ENCODE measurements at regions not wholly inside any gene's neighbourhood (a gene's known extent, or its start where the extent isn't known, plus 50 kb on each side); places are given as distances from the start of the nearest gene placed in this dataset.

DNA sequence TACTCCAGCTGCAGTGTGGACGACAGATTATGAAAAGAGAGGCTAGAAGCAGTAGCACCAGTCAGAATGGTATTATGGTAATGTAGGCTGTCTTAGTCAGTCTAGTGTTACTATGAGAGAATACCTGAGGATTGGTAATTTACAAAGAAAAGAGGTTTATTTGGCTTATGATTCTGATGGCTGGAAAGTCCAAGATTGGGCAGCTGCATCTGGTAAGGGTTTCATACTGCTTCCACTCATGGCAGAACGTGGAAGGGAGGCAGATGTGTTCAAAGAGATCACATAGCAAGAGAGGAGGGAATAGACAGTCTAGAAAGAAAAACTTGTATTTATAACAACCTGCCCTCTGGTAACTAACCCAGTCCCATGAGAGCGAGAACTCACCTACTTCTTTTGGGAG lies 77.3 kb upstream of the NAV2 start:
- Histone ChIP-seq H3K4me3 (no peak overlapping the region), H3K36me3 (no peaks in the 10 kb centered on the region), H3K9me3 (peaks cover 0 to 7% of the 10 kb centered on the region in 2 donors), H3K4me1 (peaks cover 0 to 5% of the 10 kb centered on the region in 2 donors), H3K27me3 (no peaks in the 10 kb centered on the region), H3K27ac (peak overlapping the region in 1 of 2 donors; percentile 88)
- no peak for DNase-seq (ENCODE audit: low spot score in 2 of 2)
- TF ChIP-seq POLR2A (IDR thresholded peaks at IDR 0.05) (no peak), POLR2AphosphoS5 (IDR thresholded peaks at IDR 0.05) (no peak)
- TF ChIP-seq, protein P1, sequence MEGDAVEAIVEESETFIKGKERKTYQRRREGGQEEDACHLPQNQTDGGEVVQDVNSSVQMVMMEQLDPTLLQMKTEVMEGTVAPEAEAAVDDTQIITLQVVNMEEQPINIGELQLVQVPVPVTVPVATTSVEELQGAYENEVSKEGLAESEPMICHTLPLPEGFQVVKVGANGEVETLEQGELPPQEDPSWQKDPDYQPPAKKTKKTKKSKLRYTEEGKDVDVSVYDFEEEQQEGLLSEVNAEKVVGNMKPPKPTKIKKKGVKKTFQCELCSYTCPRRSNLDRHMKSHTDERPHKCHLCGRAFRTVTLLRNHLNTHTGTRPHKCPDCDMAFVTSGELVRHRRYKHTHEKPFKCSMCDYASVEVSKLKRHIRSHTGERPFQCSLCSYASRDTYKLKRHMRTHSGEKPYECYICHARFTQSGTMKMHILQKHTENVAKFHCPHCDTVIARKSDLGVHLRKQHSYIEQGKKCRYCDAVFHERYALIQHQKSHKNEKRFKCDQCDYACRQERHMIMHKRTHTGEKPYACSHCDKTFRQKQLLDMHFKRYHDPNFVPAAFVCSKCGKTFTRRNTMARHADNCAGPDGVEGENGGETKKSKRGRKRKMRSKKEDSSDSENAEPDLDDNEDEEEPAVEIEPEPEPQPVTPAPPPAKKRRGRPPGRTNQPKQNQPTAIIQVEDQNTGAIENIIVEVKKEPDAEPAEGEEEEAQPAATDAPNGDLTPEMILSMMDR (IDR thresholded peaks at IDR 0.05), result no peak
- intact Hi-C loops (cut with DNase I; ENCODE audit: low total_unique reads), result no loop called here

DNA sequence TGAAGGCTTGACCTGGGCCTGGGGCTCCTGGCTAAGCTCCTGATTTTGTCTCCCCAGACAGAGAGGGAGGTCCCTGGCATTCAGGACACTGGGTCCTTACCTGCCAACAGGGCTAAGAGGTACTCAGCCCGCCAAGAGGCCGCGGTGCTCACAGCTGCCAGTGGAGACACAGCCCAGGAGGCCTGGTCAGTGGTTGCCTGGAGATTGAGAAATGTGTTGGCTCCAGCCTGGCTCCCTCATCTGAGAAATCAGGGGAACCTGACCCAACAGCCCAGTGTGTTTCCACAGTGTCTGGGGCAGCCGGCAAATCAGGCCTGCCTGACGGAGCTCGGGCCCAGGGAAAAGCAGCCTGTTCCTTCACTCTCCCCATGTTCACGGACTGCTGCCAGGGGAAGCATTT lies 79.4 kb upstream of the NAV2 start:
- Histone ChIP-seq H3K36me3 (no peaks in the 10 kb centered on the region), H3K4me1 (peaks cover 0 to 7% of the 10 kb centered on the region in 2 donors)

DNA sequence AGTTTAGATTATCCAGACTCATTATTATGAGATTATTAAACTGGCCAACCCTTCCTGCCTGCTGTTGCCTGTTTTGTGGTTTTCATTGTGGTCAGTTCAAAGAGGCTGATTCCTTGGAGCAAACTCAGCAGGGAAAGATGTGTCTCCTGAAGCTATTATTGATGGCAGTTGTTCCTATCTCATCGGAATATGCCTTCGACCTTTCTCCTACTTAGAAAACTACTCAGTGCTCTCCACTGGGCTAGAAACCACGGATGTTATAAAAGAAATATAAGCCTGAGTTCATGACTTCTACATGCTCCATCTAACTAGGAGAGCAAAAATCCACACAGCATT lies 80.2 kb upstream of the NAV2 start:
- no peak for DNase-seq (ENCODE audit: low spot score in 2 of 2)
- H3K27me3 ChIP-seq, result no peaks in the 10 kb centered on the region
- TF ChIP-seq, protein P1 (IDR thresholded peaks at IDR 0.05), result no peak
- TF ChIP-seq POLR2A (IDR thresholded peaks at IDR 0.05), result no peak
- TF ChIP-seq POLR2AphosphoS5 (IDR thresholded peaks at IDR 0.05), result no peak
- peaks cover 0 to 12% of the 10 kb centered on the region in 2 donors for H3K4me1 ChIP-seq
- H3K4me3 ChIP-seq, result peak overlapping the region in 1 of 3 donors; percentile 25
- no peaks in the 10 kb centered on the region for H3K36me3 ChIP-seq
- intact Hi-C loops (cut with DNase I; ENCODE audit: low total_unique reads), result no loop called here
- H3K9me3 ChIP-seq, result peaks cover 0 to 7% of the 10 kb centered on the region in 2 donors
- peak overlapping the region; percentile 82 to 88 for H3K27ac ChIP-seq

More for the DNA sequence above, 79.4 kb upstream of the NAV2 start:
- Histone ChIP-seq H3K27me3 (no peaks in the 10 kb centered on the region), H3K9me3 (peaks cover 0 to 7% of the 10 kb centered on the region in 2 donors), H3K4me3 (peak overlapping the region in 1 of 3 donors; percentile 25), H3K27ac (peak overlapping the region; percentile 82 to 88)
- intact Hi-C loops (cut with DNase I; ENCODE audit: low total_unique reads), result no loop called here
- TF ChIP-seq, protein P1 (IDR thresholded peaks at IDR 0.05), result no peak
- peak in 1 of 3 donors; percentile 55 for TF ChIP-seq POLR2AphosphoS5 (IDR thresholded peaks at IDR 0.05)
- TF ChIP-seq POLR2A (IDR thresholded peaks at IDR 0.05), result no peak
- DNase-seq (ENCODE audit: low spot score in 2 of 2), result peak in 1 of 2 donors; percentile 89

DNA sequence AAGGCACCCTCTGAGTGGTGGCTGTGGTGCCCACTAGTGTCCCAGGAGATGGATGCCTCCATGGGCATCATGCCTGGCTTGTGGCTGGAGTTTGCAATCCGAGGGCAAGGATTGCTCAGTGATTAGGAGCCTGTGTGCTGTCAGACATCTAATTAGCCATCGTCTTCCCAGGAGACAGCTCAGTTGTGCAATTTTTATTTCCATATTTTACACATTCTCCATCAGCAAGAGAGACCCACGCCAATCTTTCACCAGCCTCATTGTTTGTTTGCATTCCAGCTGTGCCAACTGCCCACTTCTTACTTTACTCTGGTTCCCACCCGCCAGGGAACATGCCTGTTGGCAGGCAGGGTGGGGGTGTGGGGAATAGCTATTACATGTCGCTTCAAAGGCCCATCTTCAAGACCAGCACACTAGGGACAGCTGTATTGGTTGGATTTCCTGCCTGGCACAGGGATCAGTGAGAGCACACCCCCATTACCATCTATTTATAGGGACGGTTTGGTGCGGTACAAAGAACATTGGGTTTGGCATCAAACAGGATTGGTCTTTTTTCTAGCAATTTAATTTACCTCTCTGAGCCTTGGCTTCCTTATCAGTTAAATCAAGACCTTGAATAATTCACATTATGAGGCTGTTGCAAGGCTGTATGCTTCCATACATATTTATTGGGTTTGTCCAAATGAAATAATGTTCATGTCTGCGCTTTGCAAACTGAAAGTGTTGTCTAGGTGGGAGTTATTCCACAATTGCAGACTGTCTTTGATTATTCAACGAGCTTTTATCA lies 80.7 kb upstream of the NAV2 start:
- intact Hi-C loops (cut with DNase I; ENCODE audit: low total_unique reads), result no loop called here
- Histone ChIP-seq H3K4me3 (peak overlapping the region in 1 of 3 donors; percentile 25), H3K27me3 (no peaks in the 10 kb centered on the region), H3K27ac (peak overlapping the region; percentile 82 to 88), H3K4me1 (peaks cover 0 to 13% of the 10 kb centered on the region in 2 donors), H3K36me3 (no peaks in the 10 kb centered on the region), H3K9me3 (peaks cover 0 to 7% of the 10 kb centered on the region in 2 donors)
- peak in 1 of 2 donors; percentile 72 for DNase-seq (ENCODE audit: low spot score in 2 of 2)
- no peak for TF ChIP-seq POLR2A (IDR thresholded peaks at IDR 0.05)
- TF ChIP-seq, protein P1 (IDR thresholded peaks at IDR 0.05), result no peak
- TF ChIP-seq POLR2AphosphoS5 (IDR thresholded peaks at IDR 0.05), result peak in 1 of 3 donors; percentile 21

DNA sequence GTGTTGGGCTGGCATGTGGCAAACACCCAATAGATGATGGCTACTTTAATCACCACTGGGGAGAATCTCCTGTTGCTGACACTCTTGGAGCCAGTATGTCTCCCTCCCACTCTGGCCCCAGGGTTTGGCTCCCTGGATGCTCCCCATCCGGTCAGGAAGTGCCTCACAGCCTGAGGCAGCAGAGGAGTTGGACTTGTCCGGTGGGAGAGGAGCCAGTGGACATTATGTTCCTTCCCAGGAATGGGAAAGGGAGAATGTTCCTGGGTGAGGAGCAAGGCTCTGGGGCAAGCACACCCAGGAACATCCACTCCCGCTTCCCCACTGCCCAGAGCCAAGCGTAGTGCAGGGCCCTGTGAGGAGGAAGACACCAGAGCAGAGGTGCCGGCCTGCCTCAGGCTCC lies 84.6 kb upstream of the NAV2 start:
- TF ChIP-seq, protein P1 (IDR thresholded peaks at IDR 0.05), result peak in 1 of 3 donors; percentile 29
- TF ChIP-seq POLR2AphosphoS5 (IDR thresholded peaks at IDR 0.05) (peak; percentile 93 to 94 (median 94)), POLR2A (IDR thresholded peaks at IDR 0.05) (no peak)
- H3K4me1 ChIP-seq, result peaks cover 0 to 13% of the 10 kb centered on the region in 2 donors
- H3K27me3 ChIP-seq, result no peaks in the 10 kb centered on the region
- H3K36me3 ChIP-seq, result no peaks in the 10 kb centered on the region
- DNase-seq (ENCODE audit: low spot score in 2 of 2), result peak; percentile 87 to 98
- peak overlapping the region; percentile 78 to 87 for H3K27ac ChIP-seq
- no peaks in the 10 kb centered on the region for H3K9me3 ChIP-seq
- intact Hi-C loops (cut with DNase I; ENCODE audit: low total_unique reads), result no loop called here
- no peak overlapping the region for H3K4me3 ChIP-seq

All from breast epithelium (tissue), 4 donors.